H1 (cell line): ENCODE measurements at regions not wholly inside any gene's neighbourhood (a gene's known extent, or its start where the extent isn't known, plus 50 kb on each side); places are given as distances from the start of the nearest gene placed in this dataset.

Source experiments
- CTCF ChIA-PET: fragments of 300-600 bp; sonication (Branson Sonifier 250); formaldehyde crosslinking; loops from one replicate; lab custom pipeline; 2021; ENCODE audit not compliant: partially characterized antibody; lab: Charles Lee
- POLR2A ChIA-PET: fragments of 300-600 bp; sonication (Branson Sonifier 250); formaldehyde crosslinking; loops from one replicate; lab custom pipeline; 2021; ENCODE audit warnings: inconsistent platforms; ENCODE audit not compliant: partially characterized antibody; lab: Charles Lee
- DNase-seq, 2 experiments: peaks; one replicate each; pipeline versions ENCODE4 v3.0.0 to v3.0.0-alpha.2; 2010 to 2022; ENCODE audit warnings: low spot score in 2 of 2, low read depth in 1 of 2, mixed read lengths in 1 of 2
- FAIRE-seq: peaks from 2 replicates; lab custom pipeline; 2011; peaks lifted over from hg19 to GRCh38; lab: Jason Lieb, UNC
- H2AFZ ChIP-seq: 2 replicates; pipeline ENCODE4 v1.8.1; 2012; ENCODE audit warnings: low read length, inconsistent platforms
- H2AK5ac ChIP-seq: 2 replicates; pipeline ENCODE4 v1.6.1; 2013; ENCODE audit warnings: low read depth, low read length
- H2BK120ac ChIP-seq: replicated peaks from 2 replicates; pipeline ENCODE3; 2013; ENCODE audit warnings: low read depth, low read length, inconsistent platforms
- H2BK12ac ChIP-seq: 2 replicates; pipeline ENCODE4 v1.6.1; 2013; ENCODE audit warnings: low read depth, low read length
- H2BK15ac ChIP-seq: 2 replicates; pipeline ENCODE4 v1.6.1; 2013; ENCODE audit warnings: low read length
- H2BK20ac ChIP-seq: 2 replicates; pipeline ENCODE4 v1.6.1; 2013; ENCODE audit warnings: low read length
- H2BK5ac ChIP-seq: 2 replicates; pipeline ENCODE4 v1.6.1; 2013; ENCODE audit warnings: low read depth, low read length
- H3K14ac ChIP-seq: 2 replicates; pipeline ENCODE4 v1.6.1; 2013; ENCODE audit warnings: inconsistent platforms; ENCODE audit not compliant: insufficient read length
- H3K18ac ChIP-seq: 2 replicates; pipeline ENCODE4 v1.6.1; 2013; ENCODE audit warnings: low read length; ENCODE audit errors: extremely low read depth
- H3K23ac ChIP-seq: 2 replicates; pipeline ENCODE4 v1.6.1; 2013; ENCODE audit warnings: inconsistent platforms; ENCODE audit not compliant: insufficient read length
- H3K23me2 ChIP-seq: 2 replicates; pipeline ENCODE4 v1.6.1; 2013; ENCODE audit warnings: low read depth, low read length
- H3K27ac ChIP-seq: 2 replicates; pipeline ENCODE4 v1.6.1; 2011; ENCODE audit warnings: low read depth, low read length, inconsistent platforms
- H3K27me3 ChIP-seq, 4 experiments: replicated peaks in 1 of 4; 1 replicate in 1 of 4; 2 replicates in 3 of 4; pipeline versions ENCODE4 v1.6.1 to v1.8.1; 2011 to 2013; ENCODE audit warnings: low read length in 3 of 4, mild to moderate bottlenecking in 3 of 4, inconsistent platforms in 2 of 4, mixed read lengths in 2 of 4, moderate library complexity in 1 of 4; ENCODE audit not compliant: control insufficient read depth in 3 of 4, insufficient read depth in 3 of 4; ENCODE audit errors: extremely low read depth in 1 of 4
- H3K36me3 ChIP-seq, 4 experiments: 2 replicates each; pipeline versions ENCODE4 v1.6.1 to v1.8.1; 2011 to 2013; ENCODE audit warnings: mild to moderate bottlenecking in 4 of 4, low read length in 3 of 4, moderate library complexity in 2 of 4, control low read depth in 1 of 4, inconsistent platforms in 1 of 4; ENCODE audit not compliant: insufficient read depth in 4 of 4, control insufficient read depth in 2 of 4
- H3K4ac ChIP-seq: replicated peaks from 2 replicates; pipeline ENCODE3; 2013; ENCODE audit warnings: low read length, low read depth, mixed read lengths, inconsistent platforms; ENCODE audit not compliant: insufficient read length
- H3K4me1 ChIP-seq, 4 experiments: replicated peaks in 1 of 4; 1 replicate in 1 of 4; 2 replicates in 3 of 4; pipeline versions ENCODE4 v1.6.1 to v1.8.1; 2011 to 2013; ENCODE audit warnings: low read length in 3 of 4, inconsistent platforms in 2 of 4, mixed read lengths in 1 of 4; ENCODE audit not compliant: insufficient read depth in 4 of 4, control insufficient read depth in 3 of 4
- H3K4me2 ChIP-seq, 2 experiments: 2 replicates each; pipeline versions ENCODE4 v1.6.1 to v1.8.1; 2011 to 2013; ENCODE audit warnings: low read depth in 2 of 2, low read length in 2 of 2, control low read depth in 1 of 2, inconsistent platforms in 1 of 2, mild to moderate bottlenecking in 1 of 2; ENCODE audit not compliant: insufficient read depth in 1 of 2
- H3K4me3 ChIP-seq, 4 experiments: fragments of 200-600, 300-600 bp in 1 of 4; sonication (generic), shearing (Covaris generic), sonication (Bioruptor Twin) in 1 of 4; 2 replicates each; pipeline versions ENCODE4 v1.5.1 to v1.8.1; 2011 to 2016; ENCODE audit warnings: low read length in 4 of 4, low read depth in 3 of 4, control low read depth in 2 of 4, inconsistent platforms in 2 of 4, mild to moderate bottlenecking in 2 of 4, mixed read lengths in 1 of 4, moderate library complexity in 1 of 4; ENCODE audit not compliant: insufficient read depth in 2 of 4; ENCODE audit errors: extremely low read depth in 1 of 4
- H3K56ac ChIP-seq: replicated peaks from 2 replicates; pipeline ENCODE3; 2013; ENCODE audit warnings: low read depth, mild to moderate bottlenecking, mixed read lengths, low read length, inconsistent platforms; ENCODE audit not compliant: insufficient read length
- H3K79me1 ChIP-seq: 2 replicates; pipeline ENCODE4 v1.6.1; 2013; ENCODE audit warnings: low read depth, low read length, control low read depth
- H3K79me2 ChIP-seq, 2 experiments: 2 replicates each; pipeline versions ENCODE4 v1.6.1 to v1.8.1; 2012 to 2013; ENCODE audit warnings: low read length in 2 of 2, mild to moderate bottlenecking in 2 of 2, inconsistent platforms in 1 of 2; ENCODE audit not compliant: insufficient read depth in 2 of 2, control insufficient read depth in 1 of 2
- H3K9ac ChIP-seq, 4 experiments: replicated peaks in 1 of 4; 1 replicate in 1 of 4; 2 replicates in 3 of 4; pipeline versions ENCODE4 v1.6.1 to v1.8.1; 2011 to 2013; ENCODE audit warnings: low read depth in 3 of 4, low read length in 3 of 4, control low read depth in 2 of 4, mild to moderate bottlenecking in 2 of 4, moderate library complexity in 2 of 4, inconsistent platforms in 1 of 4; ENCODE audit errors: extremely low read depth in 1 of 4
- H3K9me3 ChIP-seq, 2 experiments: 2 replicates each; pipeline versions ENCODE4 v1.6.1 to v1.8.1; 2012 to 2013; ENCODE audit warnings: mild to moderate bottlenecking in 2 of 2, moderate library complexity in 2 of 2, control low read depth in 1 of 2, inconsistent platforms in 1 of 2, low read depth in 1 of 2, low read length in 1 of 2, mixed read lengths in 1 of 2; ENCODE audit not compliant: insufficient read depth in 2 of 2
- H4K20me1 ChIP-seq, 2 experiments: replicated peaks in 1 of 2; 2 replicates each; pipeline versions ENCODE3 to v1.8.1; 2011 to 2013; ENCODE audit warnings: inconsistent platforms in 2 of 2, low read length in 2 of 2, mild to moderate bottlenecking in 1 of 2; ENCODE audit not compliant: insufficient read depth in 2 of 2, control insufficient read depth in 1 of 2
- H4K5ac ChIP-seq: 2 replicates; pipeline ENCODE4 v1.6.1; 2013; ENCODE audit warnings: low read length, low read depth, mixed read lengths, inconsistent platforms; ENCODE audit not compliant: insufficient read length
- H4K8ac ChIP-seq: 2 replicates; pipeline ENCODE4 v1.8.0; 2013; ENCODE audit warnings: mild to moderate bottlenecking, moderate library complexity, low read length, inconsistent platforms; ENCODE audit not compliant: insufficient read depth; ENCODE audit errors: extremely low read depth
- H4K91ac ChIP-seq: replicated peaks from 2 replicates; pipeline ENCODE3; 2013; ENCODE audit warnings: low read length, mixed read lengths, inconsistent platforms; ENCODE audit not compliant: insufficient read length
- CREB1 ChIP-seq: IDR thresholded peaks from 2 replicates; pipeline ENCODE4 v1.6.1; 2012; ENCODE audit warnings: inconsistent platforms
- RNF2 ChIP-seq: fragments of 200-900, 300-1000 bp; sonication (generic); IDR thresholded peaks from 2 replicates; pipeline ENCODE4 v1.7.1; 2016; ENCODE audit warnings: borderline replicate concordance, low read depth, mild to moderate bottlenecking, antibody characterized with exemption, low read length; ENCODE audit not compliant: poor library complexity, severe bottlenecking; ENCODE audit errors: missing control alignments
- TAF7 ChIP-seq: optimal IDR thresholded peaks from 2 replicates; pipeline ENCODE3; 2011; ENCODE audit warnings: low read depth, mild to moderate bottlenecking, inconsistent platforms, low read length, moderate library complexity, borderline replicate concordance
- TCF12 ChIP-seq: IDR thresholded peaks from 2 replicates; pipeline ENCODE4 v1.6.1; 2011; ENCODE audit warnings: low read depth, mild to moderate bottlenecking, low read length
- WGBS, 2 experiments: shearing (Covaris generic) in 1 of 2; methylation state at CpG; one replicate each; pipeline versions ENCODE4 v1.1.6 to v1.1.7; 2013 to 2015; ENCODE audit warnings: low lambda C conversion rate in 2 of 2, mixed read lengths in 2 of 2, inconsistent platforms in 1 of 2, low coverage in 1 of 2, missing lambda C conversion rate in 1 of 2; ENCODE audit not compliant: insufficient replicate concordance in 2 of 2, insufficient coverage in 1 of 2, insufficient read length in 1 of 2; ENCODE audit errors: extremely low coverage in 1 of 2, missing lambda C conversion rate in 1 of 2; 5-methylcytosine and 5-hydroxymethylcytosine counted together

GRCh38 chr9:1434052-1434767 lies 384.1 kb downstream of the DMRT2 start:
- no peak overlapping the region for H3K4me2 ChIP-seq
- no peak overlapping the region for H2BK15ac ChIP-seq
- CTCF ChIA-PET: no interaction called here
- no peaks in the 10 kb centered on the region for H3K4me1 ChIP-seq
- no peak overlapping the region for H3K4ac ChIP-seq
- no peak for FAIRE-seq
- 81% methylated on average over 7 of the region's 7 CpGs; no CpG with 5 or more reads in 1 of the 2 experiments for WGBS, 2 experiments
- no peak overlapping the region for H2BK12ac ChIP-seq
- H3K9me3 ChIP-seq: peaks cover 73 to 75% of the 10 kb centered on the region in 2 experiments
- no peak for DNase-seq
- no peaks in the 10 kb centered on the region for H3K23me2 ChIP-seq
- no peaks in the 10 kb centered on the region for H4K20me1 ChIP-seq
- no peak overlapping the region for H4K5ac ChIP-seq
- H3K79me2 ChIP-seq: no peaks in the 10 kb centered on the region
- H2AK5ac ChIP-seq: no peak overlapping the region
- H3K79me1 ChIP-seq: no peaks in the 10 kb centered on the region
- H3K23ac ChIP-seq: no peak overlapping the region
- H3K4me3 ChIP-seq: no peak overlapping the region
- H3K9ac ChIP-seq: no peak overlapping the region
- no peaks in the 10 kb centered on the region for H3K27me3 ChIP-seq
- no peak overlapping the region for H2AFZ ChIP-seq
- H4K8ac ChIP-seq: no peak overlapping the region
- H3K14ac ChIP-seq: no peak overlapping the region
- POLR2A ChIA-PET: no interaction called here
- no peak overlapping the region for H2BK20ac ChIP-seq
- no peak overlapping the region for H3K18ac ChIP-seq
- no peak overlapping the region for H2BK120ac ChIP-seq
- no peaks in the 10 kb centered on the region for H3K36me3 ChIP-seq
- no peak overlapping the region for H2BK5ac ChIP-seq
- H4K91ac ChIP-seq: no peak overlapping the region
- H3K56ac ChIP-seq: no peak overlapping the region
- H3K27ac ChIP-seq: no peak overlapping the region
- TF ChIP-seq RNF2 (no peak), TCF12 (no peak), TAF7 (no peak), CREB1 (no peak)
